Prostate gland (tissue), 2 donors: ENCODE measurements at regions not wholly inside any gene's neighbourhood (a gene's known extent, or its start where the extent isn't known, plus 50 kb on each side); places are given as distances from the start of the nearest gene placed in this dataset.

Experiments
- DNase-seq: peaks from one replicate; pipeline ENCODE4 v3.0.0-alpha.2; 2019; ENCODE audit warnings: low spot score
- H3K27ac ChIP-seq, 2 donors: fragments of 200-600 bp; sonication (generic); 2 replicates each; pipeline ENCODE4 v1.5.1; 2017 to 2019
- H3K27me3 ChIP-seq: fragments of 200-600 bp; sonication (generic); replicated peaks from 2 replicates; pipeline ENCODE4 v1.5.1; 2019; ENCODE audit not compliant: insufficient read depth
- H3K36me3 ChIP-seq, 2 donors: fragments of 200-600 bp; sonication (generic); 1 replicate in 1 of 2; 2 replicates in 1 of 2; pipeline versions ENCODE4 v1.5.1 to v1.8.1; 2017 to 2019
- H3K4me1 ChIP-seq: fragments of 200-600 bp; sonication (generic); replicated peaks from 2 replicates; pipeline ENCODE4 v1.5.1; 2019
- H3K4me3 ChIP-seq, 2 donors: fragments of 200-600 bp; sonication (generic); 2 replicates each; pipeline ENCODE4 v1.5.1; 2017 to 2019
- H3K9me3 ChIP-seq: fragments of 200-600 bp; sonication (generic); 2 replicates; pipeline ENCODE4 v1.5.1; 2017
- CTCF ChIP-seq, 4 experiments: fragments of 200-600 bp in 2 of 4; fragments of 450-650 bp in 2 of 4; sonication (generic) in 2 of 4; IDR thresholded peaks; 1 replicate in 3 of 4; 2 replicates in 1 of 4; pipeline ENCODE4 v1.5.1; 2016 to 2019; ENCODE audit warnings: antibody characterized with exemption in 4 of 4, mild to moderate bottlenecking in 2 of 4, moderate library complexity in 2 of 4
- POLR2A ChIP-seq: fragments of 450-650 bp; IDR thresholded peaks from one replicate; pipeline ENCODE4 v1.6.1; 2016; ENCODE audit warnings: antibody characterized with exemption, mild to moderate bottlenecking
- POLR2AphosphoS5 ChIP-seq: sonication (generic); formaldehyde crosslinking; IDR thresholded peaks from one replicate; pipeline ENCODE4 v1.6.1; 2017; ENCODE audit warnings: antibody characterized with exemption
- WGBS: methylation state at CpG from one replicate; pipeline ENCODE4 v1.1.5; 2018; 5-methylcytosine and 5-hydroxymethylcytosine counted together
- intact Hi-C: fragments of 100-400 bp; cut with DNase I; formaldehyde crosslinking; loops from one replicate; pipeline ENCODE4 v1.14.2; 2022

GRCh38 chr11:133747409-133747808, 97.9 kb downstream of the SPATA19 start:
- no peak for DNase-seq
- no peaks in the 10 kb centered on the region for H3K9me3 ChIP-seq
- no peaks in the 10 kb centered on the region for H3K4me1 ChIP-seq
- 86% methylated on average over 13 of the region's 13 CpGs for WGBS
- no peak overlapping the region for H3K27ac ChIP-seq
- intact Hi-C loops: no loop called here
- TF ChIP-seq CTCF (IDR thresholded peaks at IDR 0.05) (no peak), POLR2A (no peak), POLR2AphosphoS5 (no peak)
- H3K4me3 ChIP-seq: no peak overlapping the region
- H3K27me3 ChIP-seq: peaks cover 2% of the 10 kb centered on the region
- H3K36me3 ChIP-seq: no peaks in the 10 kb centered on the region

- whole genome bisulfite sequencing: 37% methylated on average over 18 of the region's 18 CpGs
- intact Hi-C loops: no loop called here
- H3K4me1 ChIP-seq: no peaks in the 10 kb centered on the region
- no peaks in the 10 kb centered on the region for H3K36me3 ChIP-seq
- no peak overlapping the region for H3K27ac ChIP-seq
- DNase-seq: no peak
- H3K9me3 ChIP-seq: no peaks in the 10 kb centered on the region
- H3K27me3 ChIP-seq: peaks cover 2% of the 10 kb centered on the region
- TF ChIP-seq POLR2A (no peak), POLR2AphosphoS5 (no peak), CTCF (IDR thresholded peaks at IDR 0.05) (no peak)
- no peak overlapping the region for H3K4me3 ChIP-seq
These were observed 98.5 kb downstream of the SPATA19 start for GRCh38 chr11:133746663-133747306.

- no peaks in the 10 kb centered on the region for H3K36me3 ChIP-seq
- H3K27me3 ChIP-seq: peaks cover 2% of the 10 kb centered on the region
- H3K9me3 ChIP-seq: no peaks in the 10 kb centered on the region
- TF ChIP-seq POLR2AphosphoS5 (no peak), CTCF (IDR thresholded peaks at IDR 0.05) (no peak), POLR2A (no peak)
- H3K4me1 ChIP-seq: no peaks in the 10 kb centered on the region
- no peak overlapping the region for H3K27ac ChIP-seq
- no peak overlapping the region for H3K4me3 ChIP-seq
- 48% methylated on average over 4 of the region's 4 CpGs for WGBS
- no peak for DNase-seq
- intact Hi-C loops: no loop called here
These were observed 99.5 kb downstream of the SPATA19 start for GRCh38 chr11:133745791-133746190.

- intact Hi-C loops: no loop called here
- Histone ChIP-seq H3K4me3 (no peak overlapping the region), H3K36me3 (no peaks in the 10 kb centered on the region), H3K9me3 (no peaks in the 10 kb centered on the region), H3K27me3 (peaks cover under 1% of the 10 kb centered on the region), H3K27ac (no peak overlapping the region), H3K4me1 (no peaks in the 10 kb centered on the region)
- 91% methylated on average over 3 of the region's 3 CpGs for WGBS
- no peak for DNase-seq
- TF ChIP-seq POLR2AphosphoS5: no peak
- TF ChIP-seq CTCF (IDR thresholded peaks at IDR 0.05): no peak
- TF ChIP-seq POLR2A: no peak
These were observed 103.0 kb downstream of the SPATA19 start for GRCh38 chr11:133742353-133742752.

- intact Hi-C loops: no loop called here
- WGBS: 63% methylated on average over 12 of the region's 12 CpGs
These were observed 104.3 kb downstream of the SPATA19 start for GRCh38 chr11:133740963-133741362.

More at GRCh38 chr11:133740963-133741362, 104.3 kb downstream of the SPATA19 start:
- H3K27ac ChIP-seq: no peak overlapping the region
- no peaks in the 10 kb centered on the region for H3K27me3 ChIP-seq
- H3K4me1 ChIP-seq: no peaks in the 10 kb centered on the region
- no peak overlapping the region for H3K4me3 ChIP-seq
- TF ChIP-seq POLR2AphosphoS5: no peak
- no peak for TF ChIP-seq CTCF (IDR thresholded peaks at IDR 0.05)
- no peak for TF ChIP-seq POLR2A
- no peak for DNase-seq
- no peaks in the 10 kb centered on the region for H3K36me3 ChIP-seq
- no peaks in the 10 kb centered on the region for H3K9me3 ChIP-seq
